SK-N-SH (cell line): ENCODE measurements at regions not wholly inside any gene's neighbourhood (a gene's known extent, or its start where the extent isn't known, plus 50 kb on each side); places are given as distances from the start of the nearest gene placed in this dataset.

Experiments used
- CTCF ChIA-PET: fragments of 300-600, 350-600 bp; formaldehyde crosslinking; extraction: SDS; loops from one replicate; lab custom pipeline; 2021; lab: Yijun Ruan, JAX
- POLR2A ChIA-PET: fragments of 350-600 bp; sonication (Branson Sonifier 250); formaldehyde crosslinking; extraction: SDS; loops from one replicate; lab custom pipeline; 2020; ENCODE audit warnings: antibody characterized with exemption, inconsistent platforms; lab: Yijun Ruan, JAX
- DNase-seq: peaks from one replicate; pipeline ENCODE4 v3.0.0; 2012
- H2AFZ ChIP-seq: fragments of 200-600 bp; sonication (generic); 2 replicates; pipeline ENCODE4 v1.8.1; 2016; ENCODE audit warnings: antibody characterized with exemption, mild to moderate bottlenecking, low read depth
- H3F3A ChIP-seq: fragments of 200-600 bp; sonication (generic); replicated peaks from 2 replicates; pipeline ENCODE3; 2016; ENCODE audit warnings: antibody characterized with exemption, mild to moderate bottlenecking; ENCODE audit not compliant: insufficient read depth
- H3K27ac ChIP-seq, 2 experiments: fragments of 200-500 bp in 1 of 2; fragments of 200-600 bp in 1 of 2; sonication (Bioruptor generic) in 1 of 2; sonication (generic), shearing (Covaris generic) in 1 of 2; 2 replicates each; pipeline versions ENCODE4 v1.5.1 to v1.6.1; 2014 to 2016; ENCODE audit warnings: low read depth in 2 of 2, inconsistent platforms in 1 of 2, low read length in 1 of 2, mild to moderate bottlenecking in 1 of 2, mixed read lengths in 1 of 2
- H3K27me3 ChIP-seq: fragments of 200-600 bp; sonication (generic), shearing (Covaris generic); 2 replicates; pipeline ENCODE4 v1.6.1; 2016; ENCODE audit warnings: mixed run types; ENCODE audit not compliant: insufficient read depth
- H3K36me3 ChIP-seq, 2 experiments: fragments of 200-500 bp in 1 of 2; fragments of 200-600 bp in 1 of 2; sonication (Bioruptor generic) in 1 of 2; sonication (generic) in 1 of 2; replicated peaks in 1 of 2; 2 replicates each; pipeline versions ENCODE3 to v1.5.1; 2014 to 2016; ENCODE audit warnings: low read length in 1 of 2, mild to moderate bottlenecking in 1 of 2; ENCODE audit not compliant: insufficient read depth in 2 of 2, control insufficient read depth in 1 of 2
- H3K4me1 ChIP-seq, 2 experiments: fragments of 200-500 bp in 1 of 2; fragments of 200-600 bp in 1 of 2; sonication (Bioruptor generic) in 1 of 2; sonication (generic), shearing (Covaris generic) in 1 of 2; 2 replicates each; pipeline versions ENCODE4 v1.5.1 to v1.6.1; 2014 to 2016; ENCODE audit warnings: low read depth in 1 of 2, low read length in 1 of 2, mixed run types in 1 of 2; ENCODE audit not compliant: insufficient read depth in 2 of 2, control insufficient read depth in 1 of 2
- H3K4me2 ChIP-seq: fragments of 200-600 bp; sonication (generic), shearing (Covaris generic); 2 replicates; pipeline ENCODE4 v1.6.1; 2017; ENCODE audit warnings: mixed run types
- H3K4me3 ChIP-seq, 2 experiments: fragments of 200-500 bp in 1 of 2; fragments of 200-600 bp in 1 of 2; sonication (Bioruptor generic) in 1 of 2; sonication (generic), shearing (Covaris generic) in 1 of 2; 2 replicates each; pipeline versions ENCODE4 v1.5.1 to v1.8.1; 2014 to 2016; ENCODE audit warnings: low read depth in 2 of 2, inconsistent platforms in 1 of 2, low read length in 1 of 2, mild to moderate bottlenecking in 1 of 2, mixed read lengths in 1 of 2, moderate library complexity in 1 of 2
- H3K79me2 ChIP-seq: fragments of 200-600 bp; sonication (generic); 2 replicates; pipeline ENCODE4 v1.8.1; 2017; ENCODE audit warnings: mild to moderate bottlenecking; ENCODE audit not compliant: insufficient read depth
- H3K9ac ChIP-seq: fragments of 200-600 bp; sonication (generic); 2 replicates; pipeline ENCODE4 v1.6.1; 2017; ENCODE audit warnings: mixed run types
- H3K9me2 ChIP-seq: fragments of 200-600 bp; sonication (generic); 2 replicates; pipeline ENCODE4 v1.6.1; 2017; ENCODE audit warnings: mixed run types
- H3K9me3 ChIP-seq: fragments of 200-600 bp; sonication (generic); 2 replicates; pipeline ENCODE4 v1.6.1; 2017; ENCODE audit warnings: mixed run types, mild to moderate bottlenecking, moderate library complexity
- H4K20me1 ChIP-seq: fragments of 200-600 bp; sonication (generic); 2 replicates; pipeline ENCODE4 v1.6.1; 2017; ENCODE audit warnings: mild to moderate bottlenecking, mixed run types; ENCODE audit not compliant: insufficient read depth
- ELF1 ChIP-seq: IDR thresholded peaks from 2 replicates; pipeline ENCODE4 v1.4.0; 2012
- EP300 ChIP-seq, 2 experiments: IDR thresholded peaks; 2 replicates each; pipeline versions ENCODE4 v1.4.0 to v1.6.1; 2012; ENCODE audit warnings: borderline replicate concordance in 1 of 2, low read depth in 1 of 2, low read length in 1 of 2
- FOXJ3 ChIP-seq: sonication (generic); formaldehyde crosslinking; IDR thresholded peaks from 2 replicates; pipeline ENCODE4 v1.5.1; 2020; ENCODE audit warnings: mild to moderate bottlenecking, missing genetic modification reagents
- GATA2 ChIP-seq: sonication (generic); formaldehyde crosslinking; IDR thresholded peaks from 2 replicates; pipeline ENCODE4 v1.5.0; 2020; ENCODE audit warnings: mild to moderate bottlenecking, missing genetic modification reagents
- IRF3 ChIP-seq: fragments of 150-350 bp; IDR thresholded peaks from 2 replicates; pipeline ENCODE4 v1.6.1; 2016; ENCODE audit warnings: mild to moderate bottlenecking, low read depth, low read length
- MEF2A ChIP-seq: IDR thresholded peaks from 2 replicates; pipeline ENCODE4 v1.4.0; 2012; ENCODE audit warnings: low read depth, borderline replicate concordance
- MXI1 ChIP-seq: IDR thresholded peaks from 2 replicates; pipeline ENCODE4 v1.6.1; 2012; ENCODE audit warnings: mild to moderate bottlenecking, low read depth, low read length, improper control_type of control experiment
- NFIC ChIP-seq: IDR thresholded peaks from 2 replicates; pipeline ENCODE4 v1.4.0; 2012; ENCODE audit warnings: borderline replicate concordance
- NRF1 ChIP-seq: IDR thresholded peaks from 2 replicates; pipeline ENCODE4 v1.6.1; 2012; ENCODE audit warnings: low read depth, mild to moderate bottlenecking, low read length
- POLR2AphosphoS5 ChIP-seq: IDR thresholded peaks from 2 replicates; pipeline ENCODE4 v1.6.1; 2012; ENCODE audit warnings: low read depth, low read length
- RAD21 ChIP-seq: IDR thresholded peaks from 2 replicates; pipeline ENCODE4 v1.6.1; 2012; ENCODE audit warnings: mild to moderate bottlenecking, low read length
- RCOR1 ChIP-seq: fragments of 150-350 bp; IDR thresholded peaks from 2 replicates; pipeline ENCODE4 v1.6.1; 2017; ENCODE audit warnings: antibody characterized with exemption, low read length
- RXRA ChIP-seq: IDR thresholded peaks from 2 replicates; pipeline ENCODE4 v1.4.0; 2012; ENCODE audit warnings: low read depth, mild to moderate bottlenecking, borderline replicate concordance
- SMC3 ChIP-seq: IDR thresholded peaks from 2 replicates; pipeline ENCODE4 v1.6.1; 2012; ENCODE audit warnings: low read depth, low read length, improper control_type of control experiment
- TCF12 ChIP-seq: IDR thresholded peaks from 2 replicates; pipeline ENCODE4 v1.4.0; 2012
- TEAD4 ChIP-seq: IDR thresholded peaks from 2 replicates; pipeline ENCODE4 v1.4.0; 2012; ENCODE audit warnings: mild to moderate bottlenecking, borderline replicate concordance; ENCODE audit not compliant: insufficient read depth
- WGBS: methylation state at CpG from one replicate; pipeline ENCODE4 v1.1.6; 2017; ENCODE audit warnings: low lambda C conversion rate; 5-methylcytosine and 5-hydroxymethylcytosine counted together
- TF ChIP-seq, protein P1 (sequence below): IDR thresholded peaks from 2 replicates; pipeline ENCODE4; 2012
- TF ChIP-seq, protein P2 (sequence below): fragments of 200-600 bp; sonication (generic); IDR thresholded peaks from 2 replicates; pipeline ENCODE4 v1.6.1; 2017; ENCODE audit warnings: antibody characterized with exemption, mild to moderate bottlenecking, moderate library complexity
- TF ChIP-seq, protein P3 (sequence below): IDR thresholded peaks from 2 replicates; pipeline ENCODE4 v1.4.0; 2012; ENCODE audit warnings: low read depth

DNA sequence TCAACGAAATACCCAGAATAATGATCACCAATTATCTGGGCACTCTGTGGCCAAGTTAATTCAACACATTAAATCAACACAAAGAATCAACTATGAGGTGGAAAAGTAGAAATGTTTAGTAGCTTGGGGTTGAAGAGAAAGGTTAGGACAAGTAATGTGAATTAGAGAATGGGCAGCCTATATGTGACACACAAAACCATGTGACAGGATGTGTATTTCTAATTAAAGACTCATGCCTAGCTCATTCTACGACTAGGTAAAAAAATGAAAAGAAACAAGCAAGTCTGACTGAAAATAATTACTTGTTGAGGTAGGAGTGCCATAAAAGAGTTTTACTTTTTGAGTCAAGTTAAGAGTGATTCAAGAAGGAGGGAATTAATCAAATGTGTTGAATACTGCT, 2646.0 kb upstream of the PCDH20 start:
- TF ChIP-seq TCF12 = no peak
- no peak for TF ChIP-seq GATA2 (CRISPR knock-in tag)
- TF ChIP-seq NRF1 = no peak
- TF ChIP-seq RCOR1 = no peak
- no peak for TF ChIP-seq MEF2A
- no peak for TF ChIP-seq MXI1
- TF ChIP-seq RAD21 = no peak
- TF ChIP-seq, protein P1, sequence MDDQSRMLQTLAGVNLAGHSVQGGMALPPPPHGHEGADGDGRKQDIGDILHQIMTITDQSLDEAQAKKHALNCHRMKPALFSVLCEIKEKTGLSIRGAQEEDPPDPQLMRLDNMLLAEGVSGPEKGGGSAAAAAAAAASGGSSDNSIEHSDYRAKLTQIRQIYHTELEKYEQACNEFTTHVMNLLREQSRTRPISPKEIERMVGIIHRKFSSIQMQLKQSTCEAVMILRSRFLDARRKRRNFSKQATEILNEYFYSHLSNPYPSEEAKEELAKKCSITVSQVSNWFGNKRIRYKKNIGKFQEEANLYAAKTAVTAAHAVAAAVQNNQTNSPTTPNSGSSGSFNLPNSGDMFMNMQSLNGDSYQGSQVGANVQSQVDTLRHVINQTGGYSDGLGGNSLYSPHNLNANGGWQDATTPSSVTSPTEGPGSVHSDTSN = no peak
- no peak for TF ChIP-seq ELF1
- TF ChIP-seq, protein P2, sequence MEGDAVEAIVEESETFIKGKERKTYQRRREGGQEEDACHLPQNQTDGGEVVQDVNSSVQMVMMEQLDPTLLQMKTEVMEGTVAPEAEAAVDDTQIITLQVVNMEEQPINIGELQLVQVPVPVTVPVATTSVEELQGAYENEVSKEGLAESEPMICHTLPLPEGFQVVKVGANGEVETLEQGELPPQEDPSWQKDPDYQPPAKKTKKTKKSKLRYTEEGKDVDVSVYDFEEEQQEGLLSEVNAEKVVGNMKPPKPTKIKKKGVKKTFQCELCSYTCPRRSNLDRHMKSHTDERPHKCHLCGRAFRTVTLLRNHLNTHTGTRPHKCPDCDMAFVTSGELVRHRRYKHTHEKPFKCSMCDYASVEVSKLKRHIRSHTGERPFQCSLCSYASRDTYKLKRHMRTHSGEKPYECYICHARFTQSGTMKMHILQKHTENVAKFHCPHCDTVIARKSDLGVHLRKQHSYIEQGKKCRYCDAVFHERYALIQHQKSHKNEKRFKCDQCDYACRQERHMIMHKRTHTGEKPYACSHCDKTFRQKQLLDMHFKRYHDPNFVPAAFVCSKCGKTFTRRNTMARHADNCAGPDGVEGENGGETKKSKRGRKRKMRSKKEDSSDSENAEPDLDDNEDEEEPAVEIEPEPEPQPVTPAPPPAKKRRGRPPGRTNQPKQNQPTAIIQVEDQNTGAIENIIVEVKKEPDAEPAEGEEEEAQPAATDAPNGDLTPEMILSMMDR = no peak
- no peak for TF ChIP-seq POLR2AphosphoS5
- no peak for TF ChIP-seq RXRA
- TF ChIP-seq NFIC = no peak
- TF ChIP-seq, all 33 proteins: peak for 0
- H3K79me2 ChIP-seq = no peaks in the 10 kb centered on the region
- no peak overlapping the region for H3K4me3 ChIP-seq
- no peak for DNase-seq
- no peak overlapping the region for H3K9ac ChIP-seq
- no peaks in the 10 kb centered on the region for H3F3A ChIP-seq
- H3K9me2 ChIP-seq = no peaks in the 10 kb centered on the region
- ChIA-PET POLR2A (no interaction called here), CTCF (no interaction called here)
- H3K9me3 ChIP-seq = no peaks in the 10 kb centered on the region
- no peaks in the 10 kb centered on the region for H3K27me3 ChIP-seq
- H3K27ac ChIP-seq = no peak overlapping the region
- no peak overlapping the region for H3K4me2 ChIP-seq
- no peaks in the 10 kb centered on the region for H3K4me1 ChIP-seq
- 45% methylated on average over 2 of the region's 2 CpGs for WGBS
- H3K36me3 ChIP-seq = no peaks in the 10 kb centered on the region
- no peak overlapping the region for H2AFZ ChIP-seq
- no peaks in the 10 kb centered on the region for H4K20me1 ChIP-seq

- H4K20me1 ChIP-seq = no peaks in the 10 kb centered on the region
- H3K79me2 ChIP-seq = no peaks in the 10 kb centered on the region
- ChIA-PET CTCF (no interaction called here), POLR2A (no interaction called here)
- 19% methylated on average over 2 of the region's 2 CpGs for WGBS
- H3K9me2 ChIP-seq = no peaks in the 10 kb centered on the region
- no peaks in the 10 kb centered on the region for H3K36me3 ChIP-seq
- H3K4me1 ChIP-seq = no peaks in the 10 kb centered on the region
- H3K9ac ChIP-seq = no peak overlapping the region
- DNase-seq = no peak
- H3K27me3 ChIP-seq = no peaks in the 10 kb centered on the region
- H3F3A ChIP-seq = no peaks in the 10 kb centered on the region
- H3K4me2 ChIP-seq = no peak overlapping the region
- no peak overlapping the region for H3K4me3 ChIP-seq
- H2AFZ ChIP-seq = no peak overlapping the region
- H3K9me3 ChIP-seq = no peaks in the 10 kb centered on the region
- no peak overlapping the region for H3K27ac ChIP-seq
- TF ChIP-seq TEAD4 (no peak), RAD21 (no peak), ELF1 (no peak), SMC3 (no peak), GATA2 (CRISPR knock-in tag) (no peak), FOXJ3 (CRISPR knock-in tag) (no peak), IRF3 (no peak), RCOR1 (no peak), EP300 (IDR thresholded peaks at IDR 0.05; ENCODE audit: borderline replicate concordance in 1 of 2, low read depth in 1 of 2, low read length in 1 of 2) (no peak)
- TF ChIP-seq, protein P1 = no peak
- TF ChIP-seq, protein P3, sequence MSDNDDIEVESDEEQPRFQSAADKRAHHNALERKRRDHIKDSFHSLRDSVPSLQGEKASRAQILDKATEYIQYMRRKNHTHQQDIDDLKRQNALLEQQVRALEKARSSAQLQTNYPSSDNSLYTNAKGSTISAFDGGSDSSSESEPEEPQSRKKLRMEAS = no peak
These were observed 2641.8 kb upstream of the PCDH20 start for GRCh38 chr13:64057372-64058020.
